GM12878 (cell line): ENCODE measurements at regions not wholly inside any gene's neighbourhood (a gene's known extent, or its start where the extent isn't known, plus 50 kb on each side); places are given as distances from the start of the nearest gene placed in this dataset.

Experiments used
- EP300 ChIP-seq, 2 experiments: fragments of 150-350 bp in 1 of 2; IDR thresholded peaks; 2 replicates each; pipeline ENCODE4 v1.6.1; 2011 to 2012; ENCODE audit warnings: low read depth in 2 of 2, low read length in 2 of 2, borderline replicate concordance in 1 of 2, improper control_type of control experiment in 1 of 2, inconsistent platforms in 1 of 2; ENCODE audit not compliant: control insufficient read depth in 1 of 2
- FOXK2 ChIP-seq: fragments of 450-650 bp; IDR thresholded peaks from 2 replicates; pipeline ENCODE4 v1.6.1; 2017; ENCODE audit warnings: mild to moderate bottlenecking, moderate library complexity
- HDAC2 ChIP-seq: fragments of 200-600 bp; sonication (generic); IDR thresholded peaks from 2 replicates; pipeline ENCODE4 v1.6.1; 2017
- NBN ChIP-seq: fragments of 450-650 bp; IDR thresholded peaks from 2 replicates; pipeline ENCODE4 v1.6.1; 2016
- NFIC ChIP-seq: IDR thresholded peaks from 2 replicates; pipeline ENCODE4 v1.6.1; 2012; ENCODE audit warnings: low read depth, mild to moderate bottlenecking, inconsistent platforms, low read length, moderate library complexity
- NR2F1 ChIP-seq: fragments of 450-650 bp; conservative IDR thresholded peaks from 2 replicates; pipeline ENCODE4 v1.6.1; 2017; ENCODE audit warnings: mild to moderate bottlenecking
- POLR2AphosphoS2 ChIP-seq: IDR thresholded peaks from 2 replicates; pipeline ENCODE4 v1.6.1; 2011; ENCODE audit warnings: low read depth, mild to moderate bottlenecking, low read length, improper control_type of control experiment, moderate library complexity
- POU2F2 ChIP-seq: IDR thresholded peaks from 3 replicates; pipeline ENCODE4 v1.6.1; 2011; ENCODE audit warnings: low read depth, mild to moderate bottlenecking, low read length, borderline replicate concordance
- RUNX3 ChIP-seq: IDR thresholded peaks from 2 replicates; pipeline ENCODE4 v1.6.1; 2012; ENCODE audit warnings: low read length, inconsistent platforms
- SMC3 ChIP-seq: IDR thresholded peaks from 2 replicates; pipeline ENCODE4 v1.6.1; 2011; ENCODE audit warnings: low read length, improper control_type of control experiment, borderline replicate concordance
- SUPT20H ChIP-seq: IDR thresholded peaks from 2 replicates; pipeline ENCODE4 v1.6.1; 2011; ENCODE audit warnings: low read depth, mild to moderate bottlenecking, low read length, moderate library complexity, borderline replicate concordance; ENCODE audit not compliant: control insufficient read depth
- TF ChIP-seq, protein P1 (sequence below): IDR thresholded peaks from 2 replicates; pipeline ENCODE4 v1.6.1; 2012; ENCODE audit warnings: low read depth, low read length, improper control_type of control experiment
- TF ChIP-seq, protein P2 (sequence below): fragments of 450-650 bp; IDR thresholded peaks from 2 replicates; pipeline ENCODE4 v1.6.1; 2017; ENCODE audit warnings: mild to moderate bottlenecking
- TF ChIP-seq, protein P3 (sequence below): fragments of 450-650 bp; IDR thresholded peaks from 2 replicates; pipeline ENCODE4 v1.6.1; 2018; ENCODE audit warnings: borderline replicate concordance, mild to moderate bottlenecking; ENCODE audit not compliant: partially characterized antibody
- TF ChIP-seq, protein P4 (sequence below): fragments of 450-650 bp; formaldehyde crosslinking; IDR thresholded peaks from 2 replicates; pipeline ENCODE4 v1.4.0; 2022; ENCODE audit warnings: mild to moderate bottlenecking, moderate library complexity
- TF ChIP-seq, protein P5 (sequence below): fragments of 450-650 bp; formaldehyde crosslinking; IDR thresholded peaks from 2 replicates; pipeline ENCODE4 v1.4.0; 2020; ENCODE audit warnings: mild to moderate bottlenecking, moderate library complexity

DNA sequence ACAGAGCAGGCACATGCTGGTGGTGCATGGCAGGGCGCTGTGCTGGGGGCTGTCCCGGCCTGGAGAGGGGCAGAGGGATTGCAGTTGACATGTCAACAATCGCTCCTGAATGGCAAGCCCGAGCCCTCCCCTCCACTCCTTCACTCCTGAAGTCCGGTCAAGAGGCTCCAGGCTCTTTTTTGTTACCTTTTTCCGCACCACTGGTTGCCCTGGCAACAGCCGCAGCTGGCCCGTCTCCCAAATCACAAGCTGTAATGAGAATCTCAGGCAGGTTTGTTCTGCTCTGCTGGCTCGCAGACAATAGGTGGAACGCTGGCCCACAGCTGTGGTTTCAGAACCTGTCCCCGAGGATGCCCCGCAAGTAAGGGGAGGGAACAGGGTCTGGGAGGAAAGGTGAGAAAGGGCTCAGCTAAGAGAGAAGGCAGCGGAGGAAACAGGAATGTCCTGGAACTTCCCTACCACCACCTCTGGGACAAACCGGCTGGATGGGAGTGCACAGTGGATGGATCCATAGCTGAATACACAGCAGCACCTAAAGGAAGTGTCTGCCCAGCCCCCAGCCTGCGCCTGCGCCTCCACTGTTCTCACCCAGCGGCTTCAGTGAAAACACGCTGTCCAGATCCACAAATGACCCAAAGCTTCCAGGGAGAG lies 58.9 kb downstream of the CALML3 start (continued):
- TF ChIP-seq, protein P1, sequence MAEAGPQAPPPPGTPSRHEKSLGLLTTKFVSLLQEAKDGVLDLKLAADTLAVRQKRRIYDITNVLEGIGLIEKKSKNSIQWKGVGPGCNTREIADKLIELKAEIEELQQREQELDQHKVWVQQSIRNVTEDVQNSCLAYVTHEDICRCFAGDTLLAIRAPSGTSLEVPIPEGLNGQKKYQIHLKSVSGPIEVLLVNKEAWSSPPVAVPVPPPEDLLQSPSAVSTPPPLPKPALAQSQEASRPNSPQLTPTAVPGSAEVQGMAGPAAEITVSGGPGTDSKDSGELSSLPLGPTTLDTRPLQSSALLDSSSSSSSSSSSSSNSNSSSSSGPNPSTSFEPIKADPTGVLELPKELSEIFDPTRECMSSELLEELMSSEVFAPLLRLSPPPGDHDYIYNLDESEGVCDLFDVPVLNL: no peak
- TF ChIP-seq, protein P2, sequence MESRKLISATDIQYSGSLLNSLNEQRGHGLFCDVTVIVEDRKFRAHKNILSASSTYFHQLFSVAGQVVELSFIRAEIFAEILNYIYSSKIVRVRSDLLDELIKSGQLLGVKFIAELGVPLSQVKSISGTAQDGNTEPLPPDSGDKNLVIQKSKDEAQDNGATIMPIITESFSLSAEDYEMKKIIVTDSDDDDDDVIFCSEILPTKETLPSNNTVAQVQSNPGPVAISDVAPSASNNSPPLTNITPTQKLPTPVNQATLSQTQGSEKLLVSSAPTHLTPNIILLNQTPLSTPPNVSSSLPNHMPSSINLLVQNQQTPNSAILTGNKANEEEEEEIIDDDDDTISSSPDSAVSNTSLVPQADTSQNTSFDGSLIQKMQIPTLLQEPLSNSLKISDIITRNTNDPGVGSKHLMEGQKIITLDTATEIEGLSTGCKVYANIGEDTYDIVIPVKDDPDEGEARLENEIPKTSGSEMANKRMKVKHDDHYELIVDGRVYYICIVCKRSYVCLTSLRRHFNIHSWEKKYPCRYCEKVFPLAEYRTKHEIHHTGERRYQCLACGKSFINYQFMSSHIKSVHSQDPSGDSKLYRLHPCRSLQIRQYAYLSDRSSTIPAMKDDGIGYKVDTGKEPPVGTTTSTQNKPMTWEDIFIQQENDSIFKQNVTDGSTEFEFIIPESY: no peak
- TF ChIP-seq POLR2AphosphoS2 (no peak), NFIC (0 out of 2 replicates have a peak, but pooled peaks have one; percentile 29), FOXK2 (no peak), SMC3 (no peak), SUPT20H (no peak), POU2F2 (no peak), NR2F1 (peak; percentile 35; the same call in 1 of the 2 replicates), RUNX3 (peak; percentile 82), NBN (no peak), HDAC2 (no peak), EP300 (IDR thresholded peaks at IDR 0.05; ENCODE audit: borderline replicate concordance in 1 of 2, control insufficient read depth in 1 of 2, low read depth in 2 of 2, low read length in 2 of 2) (peak; percentile 66 to 67; a peak in 3 of 4 replicates)
- TF ChIP-seq, protein P3, sequence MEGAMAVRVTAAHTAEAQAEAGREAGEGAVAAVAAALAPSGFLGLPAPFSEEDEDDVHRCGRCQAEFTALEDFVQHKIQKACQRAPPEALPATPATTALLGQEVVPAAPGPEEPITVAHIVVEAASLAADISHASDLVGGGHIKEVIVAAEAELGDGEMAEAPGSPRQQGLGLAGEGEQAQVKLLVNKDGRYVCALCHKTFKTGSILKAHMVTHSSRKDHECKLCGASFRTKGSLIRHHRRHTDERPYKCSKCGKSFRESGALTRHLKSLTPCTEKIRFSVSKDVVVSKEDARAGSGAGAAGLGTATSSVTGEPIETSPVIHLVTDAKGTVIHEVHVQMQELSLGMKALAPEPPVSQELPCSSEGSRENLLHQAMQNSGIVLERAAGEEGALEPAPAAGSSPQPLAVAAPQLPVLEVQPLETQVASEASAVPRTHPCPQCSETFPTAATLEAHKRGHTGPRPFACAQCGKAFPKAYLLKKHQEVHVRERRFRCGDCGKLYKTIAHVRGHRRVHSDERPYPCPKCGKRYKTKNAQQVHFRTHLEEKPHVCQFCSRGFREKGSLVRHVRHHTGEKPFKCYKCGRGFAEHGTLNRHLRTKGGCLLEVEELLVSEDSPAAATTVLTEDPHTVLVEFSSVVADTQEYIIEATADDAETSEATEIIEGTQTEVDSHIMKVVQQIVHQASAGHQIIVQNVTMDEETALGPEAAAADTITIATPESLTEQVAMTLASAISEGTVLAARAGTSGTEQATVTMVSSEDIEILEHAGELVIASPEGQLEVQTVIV: no peak
- TF ChIP-seq, protein P4, sequence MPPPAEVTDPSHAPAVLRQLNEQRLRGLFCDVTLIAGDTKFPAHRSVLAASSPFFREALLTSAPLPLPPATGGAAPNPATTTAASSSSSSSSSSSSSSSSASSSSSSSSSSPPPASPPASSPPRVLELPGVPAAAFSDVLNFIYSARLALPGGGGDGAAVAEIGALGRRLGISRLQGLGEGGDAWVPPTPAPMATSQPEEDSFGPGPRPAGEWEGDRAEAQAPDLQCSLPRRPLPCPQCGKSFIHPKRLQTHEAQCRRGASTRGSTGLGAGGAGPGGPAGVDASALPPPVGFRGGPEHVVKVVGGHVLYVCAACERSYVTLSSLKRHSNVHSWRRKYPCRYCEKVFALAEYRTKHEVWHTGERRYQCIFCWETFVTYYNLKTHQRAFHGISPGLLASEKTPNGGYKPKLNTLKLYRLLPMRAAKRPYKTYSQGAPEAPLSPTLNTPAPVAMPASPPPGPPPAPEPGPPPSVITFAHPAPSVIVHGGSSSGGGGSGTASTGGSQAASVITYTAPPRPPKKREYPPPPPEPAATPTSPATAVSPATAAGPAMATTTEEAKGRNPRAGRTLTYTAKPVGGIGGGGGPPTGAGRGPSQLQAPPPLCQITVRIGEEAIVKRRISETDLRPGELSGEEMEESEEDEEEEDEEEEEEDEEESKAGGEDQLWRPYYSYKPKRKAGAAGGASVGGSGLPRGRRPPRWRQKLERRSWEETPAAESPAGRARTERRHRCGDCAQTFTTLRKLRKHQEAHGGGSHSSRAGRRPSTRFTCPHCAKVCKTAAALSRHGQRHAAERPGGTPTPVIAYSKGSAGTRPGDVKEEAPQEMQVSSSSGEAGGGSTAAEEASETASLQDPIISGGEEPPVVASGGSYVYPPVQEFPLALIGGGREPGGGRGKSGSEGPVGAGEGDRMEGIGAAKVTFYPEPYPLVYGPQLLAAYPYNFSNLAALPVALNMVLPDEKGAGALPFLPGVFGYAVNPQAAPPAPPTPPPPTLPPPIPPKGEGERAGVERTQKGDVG: no peak
- TF ChIP-seq, protein P5, sequence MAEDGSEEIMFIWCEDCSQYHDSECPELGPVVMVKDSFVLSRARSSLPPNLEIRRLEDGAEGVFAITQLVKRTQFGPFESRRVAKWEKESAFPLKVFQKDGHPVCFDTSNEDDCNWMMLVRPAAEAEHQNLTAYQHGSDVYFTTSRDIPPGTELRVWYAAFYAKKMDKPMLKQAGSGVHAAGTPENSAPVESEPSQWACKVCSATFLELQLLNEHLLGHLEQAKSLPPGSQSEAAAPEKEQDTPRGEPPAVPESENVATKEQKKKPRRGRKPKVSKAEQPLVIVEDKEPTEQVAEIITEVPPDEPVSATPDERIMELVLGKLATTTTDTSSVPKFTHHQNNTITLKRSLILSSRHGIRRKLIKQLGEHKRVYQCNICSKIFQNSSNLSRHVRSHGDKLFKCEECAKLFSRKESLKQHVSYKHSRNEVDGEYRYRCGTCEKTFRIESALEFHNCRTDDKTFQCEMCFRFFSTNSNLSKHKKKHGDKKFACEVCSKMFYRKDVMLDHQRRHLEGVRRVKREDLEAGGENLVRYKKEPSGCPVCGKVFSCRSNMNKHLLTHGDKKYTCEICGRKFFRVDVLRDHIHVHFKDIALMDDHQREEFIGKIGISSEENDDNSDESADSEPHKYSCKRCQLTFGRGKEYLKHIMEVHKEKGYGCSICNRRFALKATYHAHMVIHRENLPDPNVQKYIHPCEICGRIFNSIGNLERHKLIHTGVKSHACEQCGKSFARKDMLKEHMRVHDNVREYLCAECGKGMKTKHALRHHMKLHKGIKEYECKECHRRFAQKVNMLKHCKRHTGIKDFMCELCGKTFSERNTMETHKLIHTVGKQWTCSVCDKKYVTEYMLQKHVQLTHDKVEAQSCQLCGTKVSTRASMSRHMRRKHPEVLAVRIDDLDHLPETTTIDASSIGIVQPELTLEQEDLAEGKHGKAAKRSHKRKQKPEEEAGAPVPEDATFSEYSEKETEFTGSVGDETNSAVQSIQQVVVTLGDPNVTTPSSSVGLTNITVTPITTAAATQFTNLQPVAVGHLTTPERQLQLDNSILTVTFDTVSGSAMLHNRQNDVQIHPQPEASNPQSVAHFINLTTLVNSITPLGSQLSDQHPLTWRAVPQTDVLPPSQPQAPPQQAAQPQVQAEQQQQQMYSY (CRISPR knock-in tag): no peak
